Vagina (tissue), 2 donors: ENCODE measurements at regions not wholly inside any gene's neighbourhood (a gene's known extent, or its start where the extent isn't known, plus 50 kb on each side); places are given as distances from the start of the nearest gene placed in this dataset.

Experiments used
- POLR2A ChIP-seq, 2 donors: fragments of 450-650 bp; IDR thresholded peaks; one replicate each; pipeline ENCODE4 v1.6.1; 2017; ENCODE audit warnings: antibody characterized with exemption in 2 of 2, mild to moderate bottlenecking in 2 of 2, moderate library complexity in 2 of 2
- TF ChIP-seq, protein P1 (sequence below), 3 experiments: fragments of 450-650 bp in 2 of 3; fragments of 200-600 bp in 1 of 3; sonication (generic) in 1 of 3; IDR thresholded peaks; one replicate each; pipeline ENCODE4 v1.5.1; 2017 to 2019; ENCODE audit warnings: antibody characterized with exemption in 3 of 3, mild to moderate bottlenecking in 2 of 3, moderate library complexity in 2 of 3

DNA sequence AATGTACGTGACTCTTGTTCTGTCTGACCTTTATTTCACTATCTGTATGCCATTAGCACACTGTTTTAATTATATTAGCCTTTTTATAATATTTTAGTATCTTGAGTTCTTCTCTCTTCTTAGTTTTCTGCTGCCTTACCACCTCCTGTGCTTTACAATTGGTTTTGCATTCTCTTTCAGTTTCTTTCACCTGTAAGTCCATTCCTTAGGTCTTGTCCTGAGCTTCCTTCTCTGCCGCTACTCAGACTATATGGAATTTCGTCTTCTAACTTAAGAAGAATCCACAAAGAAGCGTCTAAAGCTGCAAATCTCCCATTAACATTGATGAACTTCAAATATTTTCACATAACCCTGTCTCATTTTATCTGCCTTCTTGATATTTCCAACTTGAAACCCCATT, 642.9 kb downstream of the MAT2B start:
- TF ChIP-seq, protein P1, sequence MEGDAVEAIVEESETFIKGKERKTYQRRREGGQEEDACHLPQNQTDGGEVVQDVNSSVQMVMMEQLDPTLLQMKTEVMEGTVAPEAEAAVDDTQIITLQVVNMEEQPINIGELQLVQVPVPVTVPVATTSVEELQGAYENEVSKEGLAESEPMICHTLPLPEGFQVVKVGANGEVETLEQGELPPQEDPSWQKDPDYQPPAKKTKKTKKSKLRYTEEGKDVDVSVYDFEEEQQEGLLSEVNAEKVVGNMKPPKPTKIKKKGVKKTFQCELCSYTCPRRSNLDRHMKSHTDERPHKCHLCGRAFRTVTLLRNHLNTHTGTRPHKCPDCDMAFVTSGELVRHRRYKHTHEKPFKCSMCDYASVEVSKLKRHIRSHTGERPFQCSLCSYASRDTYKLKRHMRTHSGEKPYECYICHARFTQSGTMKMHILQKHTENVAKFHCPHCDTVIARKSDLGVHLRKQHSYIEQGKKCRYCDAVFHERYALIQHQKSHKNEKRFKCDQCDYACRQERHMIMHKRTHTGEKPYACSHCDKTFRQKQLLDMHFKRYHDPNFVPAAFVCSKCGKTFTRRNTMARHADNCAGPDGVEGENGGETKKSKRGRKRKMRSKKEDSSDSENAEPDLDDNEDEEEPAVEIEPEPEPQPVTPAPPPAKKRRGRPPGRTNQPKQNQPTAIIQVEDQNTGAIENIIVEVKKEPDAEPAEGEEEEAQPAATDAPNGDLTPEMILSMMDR (IDR thresholded peaks at IDR 0.05) = no peak
- TF ChIP-seq POLR2A (IDR thresholded peaks at IDR 0.05) = no peak
